IMR-90 (cell line): ENCODE measurements at regions not wholly inside any gene's neighbourhood (a gene's known extent, or its start where the extent isn't known, plus 50 kb on each side); places are given as distances from the start of the nearest gene placed in this dataset.

ENCODE experiments used
- BHLHE40 ChIP-seq: fragments of 150-350 bp; IDR thresholded peaks from 2 replicates; pipeline ENCODE4 v1.6.1; 2016; ENCODE audit warnings: mild to moderate bottlenecking, low read depth, low read length
- CTCF ChIP-seq: conservative IDR thresholded peaks from 2 replicates; pipeline ENCODE4 v1.5.1; 2012; ENCODE audit warnings: mild to moderate bottlenecking, low read depth, low read length, improper control_type of control experiment
- MXI1 ChIP-seq: IDR thresholded peaks from 2 replicates; pipeline ENCODE4 v1.6.1; 2012; ENCODE audit warnings: low read depth, mild to moderate bottlenecking, low read length, moderate library complexity, borderline replicate concordance
- NFE2L2 ChIP-seq: fragments of 150-350 bp; IDR thresholded peaks from 2 replicates; pipeline ENCODE4 v1.6.1; 2016; ENCODE audit warnings: low read depth, mild to moderate bottlenecking, low read length
- POLR2A ChIP-seq: IDR thresholded peaks from 2 replicates; pipeline ENCODE4 v1.6.1; 2012; ENCODE audit warnings: mild to moderate bottlenecking, low read depth, low read length
- RAD21 ChIP-seq: IDR thresholded peaks from 2 replicates; pipeline ENCODE4 v1.6.1; 2012; ENCODE audit warnings: low read length, improper control_type of control experiment
- RCOR1 ChIP-seq: IDR thresholded peaks from 2 replicates; pipeline ENCODE4 v1.6.1; 2012; ENCODE audit warnings: mild to moderate bottlenecking, low read length, improper control_type of control experiment; ENCODE audit not compliant: insufficient replicate concordance
- USF2 ChIP-seq: fragments of 150-350 bp; IDR thresholded peaks from 2 replicates; pipeline ENCODE4 v1.6.1; 2017; ENCODE audit warnings: mild to moderate bottlenecking, antibody characterized with exemption, low read length, low read depth

- TF ChIP-seq CTCF (no peak), USF2 (no peak), RCOR1 (no peak), POLR2A (no peak), MXI1 (no peak), RAD21 (no peak), BHLHE40 (no peak), NFE2L2 (no peak)
Observed at GRCh38 chr10:62560201-62560819, 186.1 kb downstream of the ZNF365 start.
